ENCODE measurements at regions not wholly inside any gene's neighbourhood (a gene's known extent, or its start where the extent isn't known, plus 50 kb on each side); places are given as distances from the start of the nearest gene placed in this dataset.
"Not testable (repeated sequence)": the region's sequence is repeated elsewhere in the genome, so short reads cannot be mapped to it uniquely, and the experiment has no call there.

DNA sequence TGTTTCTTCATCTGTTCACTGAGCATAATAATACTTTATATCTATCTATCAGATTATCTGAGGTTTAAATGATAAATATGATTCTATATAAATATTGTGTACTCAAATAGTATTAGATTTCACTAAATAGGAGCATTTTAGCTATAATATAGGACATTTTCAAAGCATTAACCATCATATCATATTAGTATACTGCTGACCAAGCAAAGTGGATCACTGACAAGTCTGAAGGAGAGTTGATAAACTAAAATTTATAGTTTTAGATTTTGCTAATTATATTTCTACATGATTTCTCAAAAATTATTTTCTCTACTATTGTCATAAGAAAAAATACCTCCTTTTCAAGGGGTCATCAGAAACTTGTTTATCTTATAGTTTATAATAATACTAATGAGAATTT is 937.8 kb upstream of the LRATD1 start:
- DNase-seq (ENCODE audit: low read depth): no peak

DNA sequence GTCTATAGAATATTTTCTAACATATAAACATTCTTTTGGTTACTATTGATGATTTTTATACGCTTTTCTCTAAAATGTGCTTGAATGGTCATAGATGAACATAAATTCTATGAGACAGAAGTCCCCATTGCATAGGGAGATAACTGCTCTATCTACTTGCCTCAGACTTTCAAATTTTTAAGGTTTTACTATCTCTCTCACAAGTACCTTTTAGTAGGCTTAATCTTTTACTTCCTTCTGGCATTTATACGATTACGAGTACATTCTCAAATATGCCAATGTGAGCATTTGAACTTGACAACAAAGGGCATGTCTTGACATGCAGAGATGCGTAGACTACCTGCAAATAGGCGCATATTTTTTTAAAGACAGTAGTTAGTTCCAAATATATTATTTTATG is 935.9 kb upstream of the LRATD1 start:
- no peak for DNase-seq (ENCODE audit: low read depth)

DNA sequence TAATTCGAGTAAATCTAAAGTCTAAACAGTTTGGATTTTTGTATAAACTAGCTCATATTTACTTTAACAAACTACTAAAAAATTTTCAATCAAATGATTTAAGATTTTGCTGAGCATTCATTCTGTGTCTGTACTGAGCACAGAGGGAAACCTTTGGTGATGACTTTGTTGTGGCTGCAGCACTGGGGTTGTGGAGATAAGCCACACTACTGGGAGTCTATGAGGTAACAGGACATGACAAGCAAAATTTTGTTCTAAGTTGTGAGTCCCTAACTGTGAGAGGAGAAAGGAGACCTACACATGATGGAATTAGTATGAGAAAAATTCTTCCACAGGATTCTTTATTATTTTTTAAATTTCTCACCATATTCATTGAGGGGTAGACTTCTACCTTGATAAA is 933.7 kb upstream of the LRATD1 start:
- DNase-seq (ENCODE audit: low read depth): no peak

DNA sequence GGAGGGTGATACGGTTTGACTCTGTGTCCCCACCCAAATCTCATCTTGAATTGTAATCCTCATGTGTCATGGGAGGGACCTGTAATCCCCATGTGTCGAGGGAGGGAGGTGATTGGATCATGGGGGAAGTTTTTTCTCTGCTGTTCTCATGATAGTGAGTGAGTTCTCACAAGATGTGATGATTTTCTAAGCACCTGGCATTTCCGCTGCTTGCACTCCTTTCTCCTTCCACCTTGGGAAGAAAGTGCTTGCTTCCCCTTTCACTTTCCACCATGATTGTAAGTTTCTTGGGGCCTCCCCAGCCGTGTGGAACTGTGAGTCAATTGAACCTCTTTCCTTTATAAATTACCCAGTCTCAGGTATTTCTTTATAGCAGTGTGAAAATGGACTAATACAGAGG is 932.6 kb upstream of the LRATD1 start:
- DNase-seq (ENCODE audit: low read depth): not testable (repeated sequence)

DNA sequence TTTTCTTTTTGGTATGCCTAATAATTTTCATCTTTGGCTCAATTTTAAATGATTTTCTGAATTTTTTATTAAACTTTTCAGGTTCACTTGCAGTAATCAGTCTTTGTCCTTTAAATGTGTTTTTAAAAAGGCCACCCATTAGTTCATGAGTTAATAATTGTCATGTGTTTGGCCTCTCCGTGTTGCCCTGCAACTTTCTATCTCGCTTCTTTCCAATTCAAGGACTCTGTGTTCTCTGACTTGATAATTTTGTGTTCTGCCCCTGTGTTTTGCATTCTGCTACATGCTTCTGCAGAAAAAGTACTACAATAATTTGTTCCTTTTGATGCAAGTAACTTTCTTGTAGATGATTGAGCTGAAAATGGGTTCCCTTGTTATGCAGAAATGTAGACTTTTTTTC is 921.4 kb upstream of the LRATD1 start:
- no peak for DNase-seq (ENCODE audit: low read depth)

DNA sequence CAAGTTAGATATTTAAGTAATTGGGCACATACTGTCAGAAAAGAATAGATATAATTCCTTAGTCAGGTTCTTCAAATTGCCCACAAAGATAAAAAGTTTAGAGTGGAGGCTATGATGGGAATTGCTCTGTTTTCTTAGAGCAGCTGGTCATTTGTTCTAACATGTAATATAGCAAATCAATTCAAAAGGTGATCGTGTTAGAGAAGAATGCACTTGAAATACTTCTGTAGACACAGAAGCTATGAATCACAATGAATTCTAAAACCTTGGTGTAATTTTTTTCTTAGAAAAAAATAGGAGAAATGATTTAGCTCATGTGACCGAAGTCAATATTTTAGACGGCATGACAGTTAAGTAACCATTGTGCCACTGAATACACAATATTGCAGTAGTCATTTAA is 918.1 kb upstream of the LRATD1 start:
- DNase-seq (ENCODE audit: low read depth): no peak

DNA sequence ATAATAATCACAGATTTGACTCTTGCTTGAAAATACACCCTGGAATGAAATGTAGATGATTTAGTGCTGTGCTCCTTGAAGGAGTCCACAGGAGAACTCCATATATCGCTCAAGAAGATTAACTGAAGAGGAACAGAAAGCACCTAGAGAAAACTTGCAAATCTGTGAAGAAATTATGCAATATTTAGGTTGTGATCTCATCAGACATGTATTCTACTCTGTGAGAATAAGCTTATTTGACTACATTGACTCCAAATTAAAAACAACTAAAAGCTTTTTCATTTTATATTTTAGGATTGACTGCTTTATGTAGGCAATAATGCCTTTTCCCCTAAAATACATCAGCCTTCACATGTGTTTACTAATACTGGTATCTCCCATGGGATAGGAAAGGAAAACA is 906.6 kb upstream of the LRATD1 start:
- no peak for DNase-seq (ENCODE audit: low read depth)

DNA sequence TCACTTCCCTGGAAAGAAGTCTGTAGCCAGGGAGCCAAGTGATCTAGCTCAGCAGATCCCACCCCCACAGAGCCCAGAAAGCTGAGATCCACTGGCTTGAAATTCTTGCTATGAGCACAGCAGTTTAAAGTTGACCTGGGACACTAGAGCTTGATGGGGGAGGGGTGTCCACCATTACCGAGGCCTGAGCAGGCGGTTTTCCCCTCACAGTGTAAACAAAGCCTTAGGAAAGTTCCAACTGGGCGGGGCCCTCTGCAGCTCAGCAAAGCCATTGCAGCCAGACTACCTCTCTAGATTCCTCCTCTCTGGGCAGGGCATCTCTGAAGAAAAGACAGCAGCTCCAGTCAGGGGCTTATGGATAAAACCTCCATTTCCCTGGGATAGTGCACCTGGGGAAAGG is 887.2 kb upstream of the LRATD1 start:
- no peak for DNase-seq (ENCODE audit: low read depth)

DNA sequence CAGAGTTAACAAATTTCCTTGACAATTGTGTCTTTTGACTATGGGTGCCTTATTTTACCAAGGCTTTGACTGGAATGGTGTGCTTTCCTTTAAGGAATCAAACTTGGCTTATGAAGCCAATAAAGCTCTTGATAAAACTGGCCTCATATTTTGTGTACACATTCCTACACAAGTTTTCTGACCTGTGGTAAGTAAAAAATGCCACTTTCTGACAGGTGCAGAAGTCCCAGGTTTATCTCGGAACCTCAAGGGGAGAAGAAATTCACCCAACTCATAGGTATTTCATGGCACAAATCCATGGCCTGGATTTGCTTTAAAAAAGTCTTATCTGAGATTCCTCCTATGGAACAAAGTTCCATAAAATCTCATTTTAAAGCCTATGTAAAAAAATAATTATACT is 880.6 kb upstream of the LRATD1 start:
- no peak for DNase-seq (ENCODE audit: low read depth)

DNA sequence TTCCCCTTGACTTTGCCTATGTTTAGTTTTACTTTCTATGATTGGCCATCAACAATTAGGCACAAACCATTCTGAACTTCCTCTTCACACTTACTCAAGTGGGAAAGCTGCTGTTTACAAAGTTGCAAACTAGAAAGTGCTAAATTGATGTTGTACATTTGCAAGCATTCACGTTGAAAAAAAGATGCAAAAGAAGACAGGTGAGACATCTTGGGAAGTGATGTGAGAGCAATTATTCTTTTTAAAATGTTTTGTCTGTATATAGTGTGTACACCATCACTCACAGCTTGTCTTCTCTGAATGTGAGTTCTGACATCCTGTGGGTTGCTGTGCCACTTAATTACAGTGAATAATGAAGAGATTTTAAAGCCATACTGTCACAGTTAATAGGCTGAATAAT is 874.1 kb upstream of the LRATD1 start:
- no peak for DNase-seq (ENCODE audit: low read depth)

DNA sequence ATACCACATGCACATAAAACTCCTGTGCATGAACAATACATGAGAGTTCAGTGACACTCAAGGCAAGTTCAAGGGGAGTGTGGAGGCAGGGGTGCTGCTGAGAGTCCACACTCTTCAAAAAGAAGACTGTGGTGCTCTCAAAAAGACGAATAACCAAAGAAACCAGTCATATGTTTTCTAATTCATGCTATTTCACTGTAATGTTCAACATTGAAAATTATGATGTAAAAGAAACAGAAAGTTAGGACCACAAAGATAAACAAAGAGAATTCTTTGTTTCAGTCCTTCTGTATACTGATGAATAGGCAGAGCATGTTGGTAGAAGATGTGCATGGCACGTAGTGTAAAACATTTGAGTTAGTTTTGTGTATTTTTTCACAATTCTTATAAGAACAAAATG is 864.2 kb upstream of the LRATD1 start:
- no peak for DNase-seq (ENCODE audit: low read depth)

DNA sequence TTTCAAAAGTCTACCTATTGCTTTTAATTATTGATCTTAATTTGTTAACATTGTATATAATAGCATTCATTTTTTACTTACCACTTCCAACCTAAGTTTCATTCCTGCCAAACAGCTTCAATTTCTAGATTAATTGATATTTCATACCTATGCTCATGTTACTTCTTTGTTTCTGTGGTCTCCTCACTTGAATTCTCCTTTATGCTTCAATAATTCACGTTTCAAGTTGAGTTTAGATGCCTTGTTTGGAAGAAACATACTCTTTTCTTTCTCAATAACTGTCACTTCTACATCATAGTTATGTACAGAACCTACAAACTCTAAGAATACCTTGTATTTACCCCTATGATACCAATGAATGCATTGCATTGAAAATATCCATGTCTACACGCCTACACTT is 862.2 kb upstream of the LRATD1 start:
- DNase-seq (ENCODE audit: low read depth): no peak

DNA sequence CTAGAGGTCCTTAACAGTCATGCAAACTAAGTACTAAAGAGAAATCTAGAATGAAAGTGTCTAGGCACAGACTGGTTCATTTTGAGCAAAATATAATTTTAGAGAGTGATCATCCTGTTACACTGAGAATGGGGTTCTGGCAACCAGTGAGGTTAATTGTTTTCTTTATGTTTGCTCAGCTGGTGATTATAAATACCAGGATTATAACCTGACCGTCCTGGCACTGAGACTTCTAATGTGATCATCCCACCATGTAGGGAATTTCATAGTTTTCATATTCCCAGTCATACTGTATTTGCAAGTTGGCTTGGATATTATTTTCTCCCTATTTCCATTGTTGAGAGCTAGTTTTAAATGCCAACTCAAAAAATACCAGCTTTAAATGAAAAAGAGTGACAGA is 852.5 kb upstream of the LRATD1 start:
- DNase-seq (ENCODE audit: low read depth): no peak

DNA sequence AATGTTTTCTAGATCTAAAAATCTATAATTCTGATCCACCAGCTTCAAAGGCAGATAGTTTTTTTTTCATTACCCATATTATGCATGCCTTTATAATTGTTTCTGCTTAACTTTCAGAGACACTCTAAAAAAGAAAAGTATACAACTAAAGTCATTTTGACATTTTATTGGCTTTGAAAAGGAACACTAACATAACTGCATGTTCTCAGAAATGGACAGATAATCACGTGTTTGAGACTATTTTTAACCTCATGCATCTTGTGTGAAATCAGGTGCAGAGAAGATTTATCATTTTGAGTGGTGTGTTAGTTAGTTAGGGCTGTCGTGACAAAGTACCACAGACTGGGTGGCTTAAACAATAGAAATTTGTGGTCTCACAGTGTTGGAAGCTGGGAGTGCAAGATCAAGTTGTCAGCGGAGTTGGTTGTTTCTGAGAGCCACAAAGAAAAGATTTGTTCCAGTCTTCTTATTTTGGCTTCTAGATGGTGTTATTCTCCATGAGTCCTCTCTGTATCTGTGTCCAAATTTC is 841.4 kb upstream of the LRATD1 start:
- no peak for DNase-seq (ENCODE audit: low read depth)

DNA sequence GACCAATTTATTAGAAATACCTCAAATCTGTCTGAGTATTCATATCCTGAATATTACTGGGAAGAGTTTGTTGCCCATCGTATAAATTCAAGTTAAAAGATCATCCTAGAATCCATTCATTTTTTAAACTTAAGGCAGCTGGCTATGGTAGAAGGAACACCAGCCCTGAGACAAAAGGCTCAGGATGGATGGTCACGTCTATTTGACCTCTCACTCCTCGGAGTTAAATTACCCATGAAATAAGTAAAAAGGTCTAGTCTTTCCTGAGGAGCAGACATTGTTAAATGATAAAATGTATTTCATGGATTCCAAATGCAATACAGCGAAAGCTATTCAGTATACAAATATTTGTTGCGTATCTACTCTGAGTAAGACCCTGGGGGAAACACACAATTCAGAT is 826.0 kb upstream of the LRATD1 start:
- DNase-seq (ENCODE audit: low read depth): no peak

DNA sequence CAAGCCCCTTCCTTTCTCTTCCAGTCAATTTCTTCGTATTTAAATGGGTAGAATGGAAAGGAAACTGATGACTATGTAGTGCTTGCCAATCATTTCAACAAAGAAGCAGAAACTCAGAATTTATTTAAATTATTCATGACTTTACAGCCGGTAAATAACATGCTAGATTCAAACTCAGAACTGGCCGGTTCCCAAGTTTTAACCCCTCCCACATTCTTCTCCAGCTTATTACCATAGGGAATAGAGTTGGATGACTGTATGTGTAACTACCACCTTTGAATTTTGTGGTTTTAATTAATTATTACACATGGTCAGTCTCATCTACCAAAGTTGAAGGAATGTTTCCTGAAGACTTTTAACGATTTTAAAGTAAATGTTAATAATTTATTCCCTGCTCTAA is 819.3 kb upstream of the LRATD1 start:
- DNase-seq (ENCODE audit: low read depth): no peak

DNA sequence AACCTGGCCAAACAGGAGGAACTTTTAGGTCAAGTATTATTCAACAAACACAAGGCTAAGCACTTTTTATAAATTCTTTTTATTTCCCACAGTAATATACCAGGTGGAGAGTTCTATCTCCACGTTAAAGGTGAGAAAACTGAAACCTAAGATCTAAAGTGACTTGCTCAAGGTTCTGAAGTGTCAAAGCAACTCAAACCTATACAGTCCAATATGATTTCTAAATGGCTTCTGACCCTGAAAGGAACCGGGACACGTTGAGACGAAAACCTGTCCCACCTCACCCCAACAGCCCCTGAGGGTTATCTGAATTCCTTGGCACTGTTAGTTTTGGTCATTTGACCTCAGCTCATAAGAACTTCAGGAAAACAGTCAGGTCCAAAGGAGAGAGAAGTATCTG is 814.5 kb upstream of the LRATD1 start:
- no peak for DNase-seq (ENCODE audit: low read depth)

DNA sequence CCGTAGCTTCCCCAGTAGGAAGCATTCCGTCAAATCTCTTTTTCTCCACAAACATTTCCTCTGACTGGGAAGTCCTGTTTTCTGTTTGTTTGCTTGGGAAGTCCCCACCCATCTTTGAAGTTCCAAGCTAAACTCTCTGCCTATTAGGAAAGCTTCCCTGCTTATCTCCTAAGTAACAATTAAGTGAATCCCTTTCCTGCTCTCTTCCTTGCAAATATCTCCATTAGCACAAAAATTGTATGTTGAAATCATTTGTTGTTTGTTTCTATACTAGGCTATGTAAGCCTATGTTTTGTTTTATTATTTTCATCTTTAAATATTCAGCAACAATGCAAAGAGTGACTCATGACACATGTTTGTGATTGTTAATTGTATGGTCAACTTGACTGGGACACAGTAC is 812.6 kb upstream of the LRATD1 start:
- no peak for DNase-seq (ENCODE audit: low read depth)

DNA sequence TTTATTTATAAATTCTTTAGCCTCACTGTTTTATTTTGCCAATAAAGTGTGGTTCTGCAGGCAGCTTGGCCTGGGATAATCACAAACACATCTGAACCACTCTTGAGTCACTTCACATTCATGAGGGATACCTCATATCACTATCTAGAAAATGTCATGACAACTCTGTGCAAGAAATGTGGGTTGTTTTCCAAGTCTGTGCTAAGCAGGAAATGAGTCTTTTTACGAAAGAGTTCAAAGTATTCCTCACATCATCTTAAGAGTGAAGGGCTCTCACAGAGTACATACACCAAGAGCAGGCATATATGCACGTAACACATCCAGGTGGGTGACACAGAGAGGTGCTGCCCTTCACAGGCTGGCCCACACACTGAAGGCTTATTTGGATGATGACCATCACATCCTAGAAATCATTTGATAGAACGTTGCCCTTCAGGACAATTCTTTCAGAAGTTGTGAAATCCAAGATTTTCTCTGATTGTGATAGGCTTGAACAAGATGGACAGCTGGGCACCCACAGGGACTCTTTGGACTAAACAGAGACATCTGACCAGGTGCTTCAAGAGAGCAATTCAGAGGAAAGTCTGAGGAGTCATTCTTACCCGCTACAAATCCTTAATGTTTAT is 811.1 kb upstream of the LRATD1 start:
- peak; percentile 70 for DNase-seq (ENCODE audit: low read depth)

DNA sequence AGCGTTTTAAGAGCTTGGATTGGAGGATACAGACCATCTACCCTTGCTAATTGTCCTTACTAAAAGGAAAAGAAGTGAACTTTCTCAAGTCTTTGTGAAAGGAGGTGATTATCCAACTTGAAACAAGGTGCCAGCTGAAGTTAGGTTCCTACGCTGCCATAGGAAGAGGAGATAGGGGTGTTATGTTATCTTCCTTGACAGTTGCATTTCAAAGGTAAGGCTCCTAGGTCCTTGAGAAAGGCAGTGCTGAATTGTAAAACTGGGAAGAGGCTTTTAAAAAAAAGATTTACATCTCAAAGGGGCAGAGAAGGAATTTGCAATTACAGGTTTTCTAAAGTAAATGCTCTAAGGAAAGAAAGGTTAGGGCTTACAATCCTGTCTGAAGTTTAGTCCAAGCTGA is 810.2 kb upstream of the LRATD1 start:
- DNase-seq (ENCODE audit: low read depth): no peak

DNA sequence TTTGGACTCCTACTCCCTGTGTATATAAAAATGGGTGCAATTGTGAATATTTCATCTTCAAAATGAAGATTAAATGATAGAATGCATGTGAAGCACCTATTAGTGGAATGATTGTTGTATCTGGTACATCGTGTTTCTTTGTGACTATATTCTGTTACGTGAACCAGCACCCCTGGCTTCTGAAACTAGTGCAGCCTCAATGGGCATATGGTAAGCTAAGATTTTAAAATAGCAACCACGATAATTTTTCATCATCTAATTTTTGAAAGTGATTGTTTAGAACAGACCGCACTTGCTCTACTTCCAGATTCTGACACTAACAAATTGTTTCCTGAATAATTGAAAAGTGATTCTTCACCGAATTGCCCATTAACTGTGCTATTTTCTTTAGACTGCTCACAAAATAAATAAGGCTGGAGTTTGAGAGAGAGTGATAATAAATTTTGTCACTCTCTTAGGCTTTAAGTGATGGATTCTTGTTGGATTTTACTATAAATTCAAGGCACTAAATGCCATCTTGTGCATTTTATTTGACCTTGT is 806.1 kb upstream of the LRATD1 start:
- DNase-seq (ENCODE audit: low read depth): no peak

DNA sequence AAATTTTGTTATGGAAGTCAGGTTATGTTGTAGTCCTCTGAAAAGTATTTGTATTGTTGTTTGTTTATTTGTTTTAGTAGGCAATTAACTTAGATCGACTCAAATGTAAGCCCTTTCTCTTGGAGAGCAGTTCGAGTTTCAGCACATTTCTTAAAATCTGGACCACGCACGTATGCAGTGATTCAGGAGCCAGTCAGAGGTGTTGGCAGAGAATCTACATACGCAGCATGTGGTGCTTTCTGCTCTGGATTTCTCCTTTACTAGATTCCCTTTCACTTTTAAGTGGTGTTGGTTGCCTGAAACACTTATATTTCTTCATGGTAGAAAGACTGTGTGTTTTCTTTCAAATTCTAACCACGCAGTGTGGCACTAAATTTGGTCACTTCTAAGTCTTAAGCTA is 773.9 kb upstream of the LRATD1 start:
- DNase-seq (ENCODE audit: low read depth): peak; percentile 65

DNA sequence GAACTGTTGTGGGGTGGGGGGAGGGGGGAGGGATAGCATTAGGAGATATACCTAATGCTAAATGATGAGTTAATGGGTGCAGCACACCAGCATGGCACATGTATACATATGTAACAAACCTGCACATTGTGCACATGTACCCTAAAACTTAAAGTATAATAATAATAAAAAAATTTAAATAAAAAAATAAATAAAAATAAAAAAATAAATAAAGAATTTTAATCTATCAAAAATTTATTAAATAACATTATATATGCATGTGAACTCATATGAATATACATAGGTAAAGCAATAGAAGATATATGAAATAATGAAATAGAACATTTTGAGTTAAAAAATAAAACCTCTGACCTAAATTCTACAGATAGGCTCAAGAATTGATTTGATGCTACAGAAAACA is 764.2 kb upstream of the LRATD1 start:
- not testable (repeated sequence) for DNase-seq (ENCODE audit: low read depth)

DNA sequence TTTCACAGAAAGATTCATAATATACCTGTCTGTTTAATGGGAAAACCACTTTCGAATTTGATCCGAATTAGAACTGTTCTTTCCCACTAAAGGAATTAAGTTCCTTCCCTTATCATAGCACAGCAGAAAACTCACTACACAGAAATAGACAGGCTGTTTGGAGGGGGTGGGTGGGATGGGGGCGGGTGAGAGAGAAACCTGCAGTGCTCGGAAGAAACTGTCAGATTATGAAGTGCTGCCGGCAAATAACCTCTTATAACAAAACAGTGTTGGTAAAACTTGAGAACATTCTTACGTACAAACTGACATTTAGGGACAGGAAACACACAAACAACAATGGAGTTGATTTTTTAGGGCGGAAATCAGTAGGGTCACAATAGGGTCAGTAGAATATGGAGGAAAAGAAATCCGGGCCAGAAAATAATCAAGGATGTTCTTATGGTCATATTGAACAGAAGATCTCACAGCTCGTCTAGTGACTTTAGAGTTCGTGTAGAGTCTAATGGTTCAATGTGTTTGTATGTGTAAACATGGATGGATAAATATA is 756.0 kb upstream of the LRATD1 start:
- no peak for DNase-seq (ENCODE audit: low read depth)

Data from stromal cell of bone marrow (primary cell).